H1 (cell line): ENCODE measurements at regions not wholly inside any gene's neighbourhood (a gene's known extent, or its start where the extent isn't known, plus 50 kb on each side); places are given as distances from the start of the nearest gene placed in this dataset.

ENCODE experiments used
- CTCF ChIA-PET: fragments of 300-600 bp; sonication (Branson Sonifier 250); formaldehyde crosslinking; loops from one replicate; lab custom pipeline; 2021; ENCODE audit not compliant: partially characterized antibody; lab: Charles Lee
- POLR2A ChIA-PET: fragments of 300-600 bp; sonication (Branson Sonifier 250); formaldehyde crosslinking; loops from one replicate; lab custom pipeline; 2021; ENCODE audit warnings: inconsistent platforms; ENCODE audit not compliant: partially characterized antibody; lab: Charles Lee
- DNase-seq, 2 experiments: peaks; one replicate each; pipeline versions ENCODE4 v3.0.0 to v3.0.0-alpha.2; 2010 to 2022; ENCODE audit warnings: low spot score in 2 of 2, low read depth in 1 of 2, mixed read lengths in 1 of 2
- FAIRE-seq: peaks from 2 replicates; lab custom pipeline; 2011; peaks lifted over from hg19 to GRCh38; lab: Jason Lieb, UNC
- H2AFZ ChIP-seq: 2 replicates; pipeline ENCODE4 v1.8.1; 2012; ENCODE audit warnings: low read length, inconsistent platforms
- H2AK5ac ChIP-seq: 2 replicates; pipeline ENCODE4 v1.6.1; 2013; ENCODE audit warnings: low read depth, low read length
- H2BK120ac ChIP-seq: replicated peaks from 2 replicates; pipeline ENCODE3; 2013; ENCODE audit warnings: low read depth, low read length, inconsistent platforms
- H2BK12ac ChIP-seq: 2 replicates; pipeline ENCODE4 v1.6.1; 2013; ENCODE audit warnings: low read depth, low read length
- H2BK15ac ChIP-seq: 2 replicates; pipeline ENCODE4 v1.6.1; 2013; ENCODE audit warnings: low read length
- H2BK20ac ChIP-seq: 2 replicates; pipeline ENCODE4 v1.6.1; 2013; ENCODE audit warnings: low read length
- H2BK5ac ChIP-seq: 2 replicates; pipeline ENCODE4 v1.6.1; 2013; ENCODE audit warnings: low read depth, low read length
- H3K14ac ChIP-seq: 2 replicates; pipeline ENCODE4 v1.6.1; 2013; ENCODE audit warnings: inconsistent platforms; ENCODE audit not compliant: insufficient read length
- H3K18ac ChIP-seq: 2 replicates; pipeline ENCODE4 v1.6.1; 2013; ENCODE audit warnings: low read length; ENCODE audit errors: extremely low read depth
- H3K23ac ChIP-seq: 2 replicates; pipeline ENCODE4 v1.6.1; 2013; ENCODE audit warnings: inconsistent platforms; ENCODE audit not compliant: insufficient read length
- H3K23me2 ChIP-seq: 2 replicates; pipeline ENCODE4 v1.6.1; 2013; ENCODE audit warnings: low read depth, low read length
- H3K27ac ChIP-seq: 2 replicates; pipeline ENCODE4 v1.6.1; 2011; ENCODE audit warnings: low read depth, low read length, inconsistent platforms
- H3K27me3 ChIP-seq, 4 experiments: replicated peaks in 1 of 4; 1 replicate in 1 of 4; 2 replicates in 3 of 4; pipeline versions ENCODE4 v1.6.1 to v1.8.1; 2011 to 2013; ENCODE audit warnings: low read length in 3 of 4, mild to moderate bottlenecking in 3 of 4, inconsistent platforms in 2 of 4, mixed read lengths in 2 of 4, moderate library complexity in 1 of 4; ENCODE audit not compliant: control insufficient read depth in 3 of 4, insufficient read depth in 3 of 4; ENCODE audit errors: extremely low read depth in 1 of 4
- H3K36me3 ChIP-seq, 4 experiments: 2 replicates each; pipeline versions ENCODE4 v1.6.1 to v1.8.1; 2011 to 2013; ENCODE audit warnings: mild to moderate bottlenecking in 4 of 4, low read length in 3 of 4, moderate library complexity in 2 of 4, control low read depth in 1 of 4, inconsistent platforms in 1 of 4; ENCODE audit not compliant: insufficient read depth in 4 of 4, control insufficient read depth in 2 of 4
- H3K4ac ChIP-seq: replicated peaks from 2 replicates; pipeline ENCODE3; 2013; ENCODE audit warnings: low read length, low read depth, mixed read lengths, inconsistent platforms; ENCODE audit not compliant: insufficient read length
- H3K4me1 ChIP-seq, 4 experiments: replicated peaks in 1 of 4; 1 replicate in 1 of 4; 2 replicates in 3 of 4; pipeline versions ENCODE4 v1.6.1 to v1.8.1; 2011 to 2013; ENCODE audit warnings: low read length in 3 of 4, inconsistent platforms in 2 of 4, mixed read lengths in 1 of 4; ENCODE audit not compliant: insufficient read depth in 4 of 4, control insufficient read depth in 3 of 4
- H3K4me2 ChIP-seq, 2 experiments: 2 replicates each; pipeline versions ENCODE4 v1.6.1 to v1.8.1; 2011 to 2013; ENCODE audit warnings: low read depth in 2 of 2, low read length in 2 of 2, control low read depth in 1 of 2, inconsistent platforms in 1 of 2, mild to moderate bottlenecking in 1 of 2; ENCODE audit not compliant: insufficient read depth in 1 of 2
- H3K4me3 ChIP-seq, 4 experiments: fragments of 200-600, 300-600 bp in 1 of 4; sonication (generic), shearing (Covaris generic), sonication (Bioruptor Twin) in 1 of 4; 2 replicates each; pipeline versions ENCODE4 v1.5.1 to v1.8.1; 2011 to 2016; ENCODE audit warnings: low read length in 4 of 4, low read depth in 3 of 4, control low read depth in 2 of 4, inconsistent platforms in 2 of 4, mild to moderate bottlenecking in 2 of 4, mixed read lengths in 1 of 4, moderate library complexity in 1 of 4; ENCODE audit not compliant: insufficient read depth in 2 of 4; ENCODE audit errors: extremely low read depth in 1 of 4
- H3K56ac ChIP-seq: replicated peaks from 2 replicates; pipeline ENCODE3; 2013; ENCODE audit warnings: low read depth, mild to moderate bottlenecking, mixed read lengths, low read length, inconsistent platforms; ENCODE audit not compliant: insufficient read length
- H3K79me1 ChIP-seq: 2 replicates; pipeline ENCODE4 v1.6.1; 2013; ENCODE audit warnings: low read depth, low read length, control low read depth
- H3K79me2 ChIP-seq, 2 experiments: 2 replicates each; pipeline versions ENCODE4 v1.6.1 to v1.8.1; 2012 to 2013; ENCODE audit warnings: low read length in 2 of 2, mild to moderate bottlenecking in 2 of 2, inconsistent platforms in 1 of 2; ENCODE audit not compliant: insufficient read depth in 2 of 2, control insufficient read depth in 1 of 2
- H3K9ac ChIP-seq, 4 experiments: replicated peaks in 1 of 4; 1 replicate in 1 of 4; 2 replicates in 3 of 4; pipeline versions ENCODE4 v1.6.1 to v1.8.1; 2011 to 2013; ENCODE audit warnings: low read depth in 3 of 4, low read length in 3 of 4, control low read depth in 2 of 4, mild to moderate bottlenecking in 2 of 4, moderate library complexity in 2 of 4, inconsistent platforms in 1 of 4; ENCODE audit errors: extremely low read depth in 1 of 4
- H3K9me3 ChIP-seq, 2 experiments: 2 replicates each; pipeline versions ENCODE4 v1.6.1 to v1.8.1; 2012 to 2013; ENCODE audit warnings: mild to moderate bottlenecking in 2 of 2, moderate library complexity in 2 of 2, control low read depth in 1 of 2, inconsistent platforms in 1 of 2, low read depth in 1 of 2, low read length in 1 of 2, mixed read lengths in 1 of 2; ENCODE audit not compliant: insufficient read depth in 2 of 2
- H4K20me1 ChIP-seq, 2 experiments: replicated peaks in 1 of 2; 2 replicates each; pipeline versions ENCODE3 to v1.8.1; 2011 to 2013; ENCODE audit warnings: inconsistent platforms in 2 of 2, low read length in 2 of 2, mild to moderate bottlenecking in 1 of 2; ENCODE audit not compliant: insufficient read depth in 2 of 2, control insufficient read depth in 1 of 2
- H4K5ac ChIP-seq: 2 replicates; pipeline ENCODE4 v1.6.1; 2013; ENCODE audit warnings: low read length, low read depth, mixed read lengths, inconsistent platforms; ENCODE audit not compliant: insufficient read length
- H4K8ac ChIP-seq: 2 replicates; pipeline ENCODE4 v1.8.0; 2013; ENCODE audit warnings: mild to moderate bottlenecking, moderate library complexity, low read length, inconsistent platforms; ENCODE audit not compliant: insufficient read depth; ENCODE audit errors: extremely low read depth
- H4K91ac ChIP-seq: replicated peaks from 2 replicates; pipeline ENCODE3; 2013; ENCODE audit warnings: low read length, mixed read lengths, inconsistent platforms; ENCODE audit not compliant: insufficient read length
- GABPA ChIP-seq: IDR thresholded peaks from 2 replicates; pipeline ENCODE4 v1.6.1; 2011; ENCODE audit warnings: mild to moderate bottlenecking, low read length, moderate library complexity, borderline replicate concordance; ENCODE audit not compliant: insufficient read depth
- HDAC6 ChIP-seq: IDR thresholded peaks from one replicate; pipeline ENCODE4 v1.7.1; 2012; ENCODE audit warnings: low read depth, mild to moderate bottlenecking, inconsistent platforms, low read length, moderate library complexity
- JUND ChIP-seq: IDR thresholded peaks from 2 replicates; pipeline ENCODE4 v1.6.1; 2011; ENCODE audit warnings: mild to moderate bottlenecking, improper control_type of control experiment, low read length
- NRF1 ChIP-seq: IDR thresholded peaks from 2 replicates; pipeline ENCODE4 v1.6.1; 2011; ENCODE audit warnings: mild to moderate bottlenecking, low read depth, low read length, improper control_type of control experiment
- RXRA ChIP-seq: IDR thresholded peaks from 2 replicates; pipeline ENCODE4 v1.6.1; 2011; ENCODE audit warnings: low read depth, mild to moderate bottlenecking, low read length, moderate library complexity; ENCODE audit not compliant: insufficient read depth
- SP2 ChIP-seq: IDR thresholded peaks from 2 replicates; pipeline ENCODE4 v1.6.1; 2012; ENCODE audit warnings: mild to moderate bottlenecking, low read length, inconsistent platforms
- SUZ12 ChIP-seq: fragments of 200-600 bp; sonication (generic); IDR thresholded peaks from 2 replicates; pipeline ENCODE4 v1.6.1; 2012; ENCODE audit warnings: mild to moderate bottlenecking, inconsistent platforms, low read length, moderate library complexity, mixed read lengths
- WGBS, 2 experiments: shearing (Covaris generic) in 1 of 2; methylation state at CpG; one replicate each; pipeline versions ENCODE4 v1.1.6 to v1.1.7; 2013 to 2015; ENCODE audit warnings: low lambda C conversion rate in 2 of 2, mixed read lengths in 2 of 2, inconsistent platforms in 1 of 2, low coverage in 1 of 2, missing lambda C conversion rate in 1 of 2; ENCODE audit not compliant: insufficient replicate concordance in 2 of 2, insufficient coverage in 1 of 2, insufficient read length in 1 of 2; ENCODE audit errors: extremely low coverage in 1 of 2, missing lambda C conversion rate in 1 of 2; 5-methylcytosine and 5-hydroxymethylcytosine counted together
- TF ChIP-seq, protein P1 (sequence below): IDR thresholded peaks from 2 replicates; pipeline ENCODE4 v1.6.1; 2012; ENCODE audit warnings: low read length, inconsistent platforms

DNA sequence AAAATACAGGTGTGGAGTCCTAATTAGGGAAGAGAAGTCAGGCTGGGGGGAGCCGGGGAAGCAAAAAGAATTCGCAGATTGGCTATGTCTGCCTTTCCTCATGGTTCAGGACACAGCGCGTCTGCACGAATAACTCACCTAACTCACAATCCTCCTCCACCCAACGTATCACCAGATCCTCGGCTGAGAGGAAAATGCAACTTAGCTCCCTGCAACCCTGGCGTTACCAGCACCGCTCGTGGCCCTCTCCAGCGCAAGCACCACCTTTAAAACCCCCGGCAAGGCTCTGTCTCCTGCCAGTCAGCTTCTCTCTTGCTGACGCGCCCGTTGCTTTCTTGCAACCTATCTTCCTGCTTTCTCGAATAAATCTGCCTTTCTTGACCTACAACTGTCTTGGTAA lies 49.8 kb upstream of the METRNL start:
- Histone ChIP-seq H3K36me3 (no peaks in the 10 kb centered on the region), H2BK15ac (no peak overlapping the region), H2AK5ac (no peak overlapping the region), H3K4me2 (no peak overlapping the region), H3K9me3 (peaks cover 2 to 13% of the 10 kb centered on the region in 2 experiments; a peak in 2 of 4 replicates), H4K8ac (no peak overlapping the region), H2BK5ac (no peak overlapping the region), H3K14ac (no peak overlapping the region), H3K79me2 (no peaks in the 10 kb centered on the region), H3K23me2 (no peaks in the 10 kb centered on the region), H2BK120ac (no peak overlapping the region), H3K4ac (no peak overlapping the region), H3K27ac (no peak overlapping the region), H3K56ac (no peak overlapping the region), H2BK20ac (no peak overlapping the region), H3K4me3 (no peak overlapping the region), H3K9ac (no peak overlapping the region), H4K91ac (no peak overlapping the region), H2AFZ (no peak overlapping the region), H4K5ac (no peak overlapping the region), H3K23ac (no peak overlapping the region), H3K79me1 (no peaks in the 10 kb centered on the region), H3K27me3 (no peaks in the 10 kb centered on the region), H3K18ac (no peak overlapping the region), H3K4me1 (no peaks in the 10 kb centered on the region; a peak in 1 of 7 replicates), H2BK12ac (no peak overlapping the region), H4K20me1 (no peaks in the 10 kb centered on the region)
- POLR2A ChIA-PET, result no interaction called here
- WGBS, 2 experiments, result 93% methylated on average over 16 of the region's 16 CpGs; no CpG with 5 or more reads in 1 of the 2 experiments
- DNase-seq, result no peak
- no peak for FAIRE-seq
- CTCF ChIA-PET, result interaction anchor here (0.9 to 1.2 kb wide), 2 partner anchors 10 to 145 kb away, joined by 3 read pairs; no protein-coding TSS in a partner anchor
- TF ChIP-seq, protein P1, sequence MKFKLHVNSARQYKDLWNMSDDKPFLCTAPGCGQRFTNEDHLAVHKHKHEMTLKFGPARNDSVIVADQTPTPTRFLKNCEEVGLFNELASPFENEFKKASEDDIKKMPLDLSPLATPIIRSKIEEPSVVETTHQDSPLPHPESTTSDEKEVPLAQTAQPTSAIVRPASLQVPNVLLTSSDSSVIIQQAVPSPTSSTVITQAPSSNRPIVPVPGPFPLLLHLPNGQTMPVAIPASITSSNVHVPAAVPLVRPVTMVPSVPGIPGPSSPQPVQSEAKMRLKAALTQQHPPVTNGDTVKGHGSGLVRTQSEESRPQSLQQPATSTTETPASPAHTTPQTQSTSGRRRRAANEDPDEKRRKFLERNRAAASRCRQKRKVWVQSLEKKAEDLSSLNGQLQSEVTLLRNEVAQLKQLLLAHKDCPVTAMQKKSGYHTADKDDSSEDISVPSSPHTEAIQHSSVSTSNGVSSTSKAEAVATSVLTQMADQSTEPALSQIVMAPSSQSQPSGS, result no peak
- no peak for TF ChIP-seq GABPA
- TF ChIP-seq SUZ12, result no peak
- TF ChIP-seq NRF1, result no peak
- no peak for TF ChIP-seq JUND
- no peak for TF ChIP-seq HDAC6
- TF ChIP-seq RXRA, result no peak
- no peak for TF ChIP-seq SP2
